Mesothelial cell of epicardium (in vitro differentiated cells): ENCODE measurements at regions not wholly inside any gene's neighbourhood (a gene's known extent, or its start where the extent isn't known, plus 50 kb on each side); places are given as distances from the start of the nearest gene placed in this dataset.

Experiments used
- DNase-seq, 2 experiments: peaks; one replicate each; pipeline ENCODE4 v3.0.0; 2021; ENCODE audit warnings: low spot score in 2 of 2; ENCODE audit not compliant: unreplicated experiment in 2 of 2
- H3K27ac Mint-ChIP-seq: 2 replicates; pipeline ENCODE4 v1.8.0; 2021; ENCODE audit warnings: mixed read lengths
- H3K27me3 Mint-ChIP-seq: 2 replicates; pipeline ENCODE4 v1.8.0; 2021; ENCODE audit warnings: low read depth, mixed read lengths
- H3K36me3 Mint-ChIP-seq: 2 replicates; pipeline ENCODE4 v1.8.0; 2021; ENCODE audit warnings: mixed read lengths
- H3K4me1 Mint-ChIP-seq: 2 replicates; pipeline ENCODE4 v1.8.0; 2021; ENCODE audit warnings: mixed read lengths
- H3K4me3 Mint-ChIP-seq: 2 replicates; pipeline ENCODE4 v1.8.0; 2021; ENCODE audit warnings: mild to moderate bottlenecking, moderate library complexity, mixed read lengths
- H3K9me3 Mint-ChIP-seq: 2 replicates; pipeline ENCODE4 v1.8.0; 2021; ENCODE audit warnings: mixed read lengths
- TF ChIP-seq, protein P1 (sequence below): fragments of 200-600 bp; sonication (generic); IDR thresholded peaks from one replicate; pipeline ENCODE4 v1.5.0; 2021; ENCODE audit warnings: antibody characterized with exemption; ENCODE audit not compliant: unreplicated experiment

DNA sequence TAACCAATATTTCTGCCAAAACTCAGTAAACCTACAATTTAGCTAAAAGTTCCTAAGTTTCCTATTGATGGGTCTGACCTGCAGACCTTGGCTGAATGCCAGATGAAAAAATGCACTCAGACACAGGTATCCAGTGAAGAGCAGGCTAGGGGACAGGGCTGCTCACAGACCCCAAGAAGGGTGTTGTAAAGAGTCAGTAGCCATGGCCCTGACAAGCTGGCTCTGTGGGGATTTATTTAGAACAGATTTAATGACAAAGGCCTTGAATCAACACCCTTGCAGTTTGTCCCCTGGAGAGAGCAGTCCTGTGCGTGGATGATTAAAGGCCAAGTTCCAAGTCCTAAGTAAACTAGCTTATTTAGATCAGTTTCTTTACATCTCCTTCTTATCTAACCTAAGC, 1243.2 kb upstream of the ADGRL4 start:
- Mint-ChIP-seq H3K27me3 (no peaks in the 10 kb centered on the region), H3K27ac (no peak overlapping the region), H3K4me3 (no peak overlapping the region), H3K36me3 (peaks cover 4% of the 10 kb centered on the region), H3K4me1 (no peaks in the 10 kb centered on the region), H3K9me3 (peaks cover 32% of the 10 kb centered on the region)
- no peak for DNase-seq
- TF ChIP-seq, protein P1, sequence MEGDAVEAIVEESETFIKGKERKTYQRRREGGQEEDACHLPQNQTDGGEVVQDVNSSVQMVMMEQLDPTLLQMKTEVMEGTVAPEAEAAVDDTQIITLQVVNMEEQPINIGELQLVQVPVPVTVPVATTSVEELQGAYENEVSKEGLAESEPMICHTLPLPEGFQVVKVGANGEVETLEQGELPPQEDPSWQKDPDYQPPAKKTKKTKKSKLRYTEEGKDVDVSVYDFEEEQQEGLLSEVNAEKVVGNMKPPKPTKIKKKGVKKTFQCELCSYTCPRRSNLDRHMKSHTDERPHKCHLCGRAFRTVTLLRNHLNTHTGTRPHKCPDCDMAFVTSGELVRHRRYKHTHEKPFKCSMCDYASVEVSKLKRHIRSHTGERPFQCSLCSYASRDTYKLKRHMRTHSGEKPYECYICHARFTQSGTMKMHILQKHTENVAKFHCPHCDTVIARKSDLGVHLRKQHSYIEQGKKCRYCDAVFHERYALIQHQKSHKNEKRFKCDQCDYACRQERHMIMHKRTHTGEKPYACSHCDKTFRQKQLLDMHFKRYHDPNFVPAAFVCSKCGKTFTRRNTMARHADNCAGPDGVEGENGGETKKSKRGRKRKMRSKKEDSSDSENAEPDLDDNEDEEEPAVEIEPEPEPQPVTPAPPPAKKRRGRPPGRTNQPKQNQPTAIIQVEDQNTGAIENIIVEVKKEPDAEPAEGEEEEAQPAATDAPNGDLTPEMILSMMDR: no peak

DNA sequence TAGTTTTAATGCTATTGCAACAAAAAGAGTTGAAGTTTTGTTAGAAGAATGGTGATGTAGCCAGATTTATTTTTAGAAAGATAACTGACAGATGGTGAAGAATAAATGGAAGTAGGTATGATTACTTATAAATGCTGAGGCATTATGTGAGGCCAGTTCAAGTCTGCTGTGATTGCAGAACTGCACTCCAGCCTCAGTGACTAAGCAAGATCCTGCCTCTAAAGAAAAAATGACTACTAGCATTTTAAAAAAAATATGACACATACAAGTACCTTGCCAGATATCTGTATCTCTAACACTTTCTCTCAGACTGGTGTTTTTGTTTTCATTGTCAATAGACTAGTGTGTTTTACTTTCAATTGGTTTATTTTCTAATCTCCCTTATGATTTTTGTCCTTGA, 1242.4 kb upstream of the ADGRL4 start:
- no peaks in the 10 kb centered on the region for H3K4me1 Mint-ChIP-seq
- TF ChIP-seq, protein P1: no peak
- H3K27me3 Mint-ChIP-seq: no peaks in the 10 kb centered on the region
- peaks cover 26% of the 10 kb centered on the region for H3K9me3 Mint-ChIP-seq
- H3K4me3 Mint-ChIP-seq: no peak overlapping the region
- peaks cover 4% of the 10 kb centered on the region for H3K36me3 Mint-ChIP-seq
- no peak for DNase-seq
- H3K27ac Mint-ChIP-seq: no peak overlapping the region

DNA sequence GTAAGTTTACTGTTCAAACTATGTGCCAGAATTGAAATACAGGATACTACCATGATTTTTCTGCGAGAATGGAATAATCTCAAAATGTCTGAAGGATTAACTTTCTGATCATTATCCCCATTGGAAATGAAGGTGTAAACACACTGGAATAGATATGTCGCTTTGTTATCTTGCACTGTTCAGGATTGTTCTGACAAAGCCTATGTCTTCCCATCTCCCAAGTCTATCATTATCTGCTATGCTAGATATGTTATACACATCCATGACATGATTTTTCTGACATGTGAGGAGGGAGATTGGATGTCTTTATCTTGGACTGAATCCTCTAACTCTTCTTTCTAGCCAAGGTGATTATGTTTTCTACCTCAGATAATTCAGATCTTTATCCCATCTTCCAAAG, 1239.3 kb upstream of the ADGRL4 start:
- Mint-ChIP-seq H3K4me1 (no peaks in the 10 kb centered on the region), H3K4me3 (no peak overlapping the region), H3K27ac (no peak overlapping the region), H3K27me3 (no peaks in the 10 kb centered on the region), H3K9me3 (peaks cover 22% of the 10 kb centered on the region), H3K36me3 (peaks cover 4% of the 10 kb centered on the region)
- TF ChIP-seq, protein P1: no peak
- no peak for DNase-seq

DNA sequence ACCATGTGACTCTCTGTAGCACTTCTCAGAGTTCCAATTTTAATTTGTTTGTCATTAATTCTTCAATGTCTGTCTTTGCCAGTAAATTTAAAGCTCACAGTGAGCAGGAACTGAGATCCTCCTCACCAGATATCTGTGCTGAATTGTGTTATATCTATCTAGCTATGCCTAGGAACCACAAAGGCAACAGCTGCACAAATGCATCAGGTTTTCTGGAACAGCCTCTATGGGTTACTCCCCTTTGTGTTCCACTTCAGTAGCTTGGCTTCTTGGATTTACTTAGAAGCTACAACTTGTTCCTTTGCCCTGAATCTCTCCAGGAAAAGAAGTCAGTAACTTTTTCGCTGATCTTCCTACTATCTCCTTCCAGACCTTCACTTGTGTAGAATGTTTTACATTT, 1237.8 kb upstream of the ADGRL4 start:
- Mint-ChIP-seq H3K27me3 (no peaks in the 10 kb centered on the region), H3K4me3 (no peak overlapping the region), H3K9me3 (peaks cover 11% of the 10 kb centered on the region), H3K27ac (no peak overlapping the region), H3K4me1 (no peaks in the 10 kb centered on the region), H3K36me3 (no peaks in the 10 kb centered on the region)
- DNase-seq: no peak
- TF ChIP-seq, protein P1: no peak

DNA sequence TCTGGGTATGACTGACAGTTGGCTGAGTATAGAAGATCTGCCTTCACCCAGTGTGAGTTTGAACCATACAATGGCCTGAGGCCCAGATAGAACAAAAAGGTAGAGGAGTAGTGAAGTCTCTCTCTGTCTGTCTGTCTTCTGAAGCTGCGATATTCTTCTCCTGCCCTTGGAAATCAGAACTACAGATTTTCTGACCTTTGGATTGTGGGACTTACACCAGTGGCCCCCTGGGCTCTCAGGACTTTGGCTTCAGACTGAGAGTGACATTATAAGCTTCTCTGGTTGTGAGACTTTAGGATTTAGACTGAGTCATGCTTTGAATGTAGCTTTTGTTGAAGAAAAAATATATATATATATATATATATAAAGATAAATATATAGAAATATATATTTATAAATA, 1235.0 kb upstream of the ADGRL4 start:
- Mint-ChIP-seq H3K36me3 (no peaks in the 10 kb centered on the region), H3K27me3 (no peaks in the 10 kb centered on the region), H3K4me3 (no peak overlapping the region), H3K27ac (no peak overlapping the region), H3K9me3 (no peaks in the 10 kb centered on the region), H3K4me1 (no peaks in the 10 kb centered on the region)
- TF ChIP-seq, protein P1: no peak
- DNase-seq: no peak

DNA sequence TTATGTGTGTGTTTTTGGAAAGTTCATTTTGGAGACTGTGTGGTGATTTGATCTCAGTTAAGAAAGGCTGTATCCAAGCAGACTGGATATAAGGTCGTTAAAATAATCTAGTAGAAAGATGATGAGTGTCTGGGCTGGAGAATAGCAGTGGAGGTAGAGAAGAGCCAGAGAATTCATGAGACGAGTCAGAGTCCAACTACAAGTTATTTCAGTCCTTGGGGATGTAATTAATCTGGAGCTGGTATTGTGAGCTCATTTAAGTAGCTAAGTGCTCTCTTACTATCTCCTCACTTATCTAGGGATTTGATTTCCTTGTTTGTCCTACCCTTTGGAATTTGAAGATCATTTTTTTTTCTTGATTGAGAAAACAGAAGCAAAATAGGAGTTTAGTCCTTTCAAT, 1219.0 kb upstream of the ADGRL4 start:
- Mint-ChIP-seq H3K27me3 (no peaks in the 10 kb centered on the region), H3K27ac (no peak overlapping the region), H3K4me3 (no peak overlapping the region), H3K4me1 (peaks cover 5% of the 10 kb centered on the region), H3K36me3 (no peaks in the 10 kb centered on the region), H3K9me3 (no peaks in the 10 kb centered on the region)
- no peak for DNase-seq
- TF ChIP-seq, protein P1: no peak
